ENCODE measurements at regions not wholly inside any gene's neighbourhood (a gene's known extent, or its start where the extent isn't known, plus 50 kb on each side); places are given as distances from the start of the nearest gene placed in this dataset.
A peak's percentile ranks its signal among the peaks of the same experiment; 100 is the strongest.
"Not testable (repeated sequence)": the region's sequence is repeated elsewhere in the genome, so short reads cannot be mapped to it uniquely, and the experiment has no call there.

GRCh38 chr1:232335741-232336293, 294.1 kb downstream of the SIPA1L2 start:
- no peak for DNase-seq

- peak; percentile 15 for DNase-seq
These were observed 294.7 kb downstream of the SIPA1L2 start for GRCh38 chr1:232335261-232335660.

- no peak for DNase-seq
These were observed 295.1 kb downstream of the SIPA1L2 start for GRCh38 chr1:232334811-232335210.

GRCh38 chr1:232334246-232334645, 295.7 kb downstream of the SIPA1L2 start:
- DNase-seq, result no peak

- no peak for DNase-seq
These were observed 296.5 kb downstream of the SIPA1L2 start for GRCh38 chr1:232333419-232333767.

GRCh38 chr1:232332710-232333418, 297.1 kb downstream of the SIPA1L2 start:
- DNase-seq, result not testable (repeated sequence)

- no peak for DNase-seq
These were observed 300.7 kb downstream of the SIPA1L2 start for GRCh38 chr1:232329103-232329813.

GRCh38 chr1:232328486-232329102, 301.3 kb downstream of the SIPA1L2 start:
- DNase-seq, result no peak

GRCh38 chr1:232327899-232328298, 302.0 kb downstream of the SIPA1L2 start:
- no peak for DNase-seq

GRCh38 chr1:232327269-232327668, 302.7 kb downstream of the SIPA1L2 start:
- no peak for DNase-seq

GRCh38 chr1:232322162-232322734, 307.7 kb downstream of the SIPA1L2 start:
- DNase-seq, result no peak

GRCh38 chr1:232319518-232320210, 310.3 kb downstream of the SIPA1L2 start:
- DNase-seq, result no peak

- DNase-seq, result no peak
These were observed 310.9 kb downstream of the SIPA1L2 start for GRCh38 chr1:232319072-232319471.

- no peak for DNase-seq
These were observed 311.8 kb downstream of the SIPA1L2 start for GRCh38 chr1:232318143-232318542.

GRCh38 chr1:232317350-232317749, 312.6 kb downstream of the SIPA1L2 start:
- no peak for DNase-seq

GRCh38 chr1:232316864-232317263, 313.1 kb downstream of the SIPA1L2 start:
- no peak for DNase-seq

GRCh38 chr1:232313876-232314275, 316.1 kb downstream of the SIPA1L2 start:
- not testable (repeated sequence) for DNase-seq

- no peak for DNase-seq
These were observed 319.4 kb downstream of the SIPA1L2 start for GRCh38 chr1:232310541-232310940.

- DNase-seq, result no peak
These were observed 321.3 kb downstream of the SIPA1L2 start for GRCh38 chr1:232308616-232309015.

- DNase-seq, result no peak
These were observed 322.5 kb downstream of the SIPA1L2 start for GRCh38 chr1:232307296-232308017.

- no peak for DNase-seq
These were observed 323.5 kb downstream of the SIPA1L2 start for GRCh38 chr1:232306269-232306961.

Data from CD4-positive, alpha-beta T cell treated with Interleukin-6 for 4 hours (primary cell).